Activated CD4-positive, CD25-positive, alpha-beta regulatory T cell treated with anti-CD3 and anti-CD28 coated beads, Interleukin-2, amount 50 U/mL, for 24 hours (primary cell): ENCODE measurements at regions not wholly inside any gene's neighbourhood (a gene's known extent, or its start where the extent isn't known, plus 50 kb on each side); places are given as distances from the start of the nearest gene placed in this dataset.
"Not testable (repeated sequence)": the region's sequence is repeated elsewhere in the genome, so short reads cannot be mapped to it uniquely, and the experiment has no call there.

ENCODE experiments used
- ATAC-seq, 2 donors: fragments of 150-1000 bp; cut with Tn5 transposase; one replicate each; pipeline ENCODE4 v1.10.0; 2021; ENCODE audit warnings: mild to moderate bottlenecking in 1 of 2, moderate library complexity in 1 of 2

DNA sequence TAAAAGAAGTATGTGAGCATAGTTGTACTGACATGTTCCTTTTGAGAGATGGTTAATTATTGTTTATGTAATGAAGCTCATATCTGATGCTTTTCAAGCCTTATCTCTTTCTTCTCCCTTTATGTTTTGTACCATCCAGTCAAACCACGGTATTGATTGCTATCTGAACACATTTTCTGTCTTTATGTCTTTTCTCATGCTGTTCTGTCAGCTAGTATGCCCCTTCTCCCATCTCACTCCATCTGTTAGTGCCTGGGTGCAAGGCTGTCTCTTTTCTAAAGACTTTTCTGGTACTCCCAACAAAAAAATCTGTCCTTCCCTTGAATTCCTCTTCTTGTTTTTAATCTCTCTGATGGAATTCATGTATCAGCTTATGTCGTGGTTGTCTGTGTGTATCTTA, 883.8 kb upstream of the IGFBP7 start:
- ATAC-seq, result no peak

DNA sequence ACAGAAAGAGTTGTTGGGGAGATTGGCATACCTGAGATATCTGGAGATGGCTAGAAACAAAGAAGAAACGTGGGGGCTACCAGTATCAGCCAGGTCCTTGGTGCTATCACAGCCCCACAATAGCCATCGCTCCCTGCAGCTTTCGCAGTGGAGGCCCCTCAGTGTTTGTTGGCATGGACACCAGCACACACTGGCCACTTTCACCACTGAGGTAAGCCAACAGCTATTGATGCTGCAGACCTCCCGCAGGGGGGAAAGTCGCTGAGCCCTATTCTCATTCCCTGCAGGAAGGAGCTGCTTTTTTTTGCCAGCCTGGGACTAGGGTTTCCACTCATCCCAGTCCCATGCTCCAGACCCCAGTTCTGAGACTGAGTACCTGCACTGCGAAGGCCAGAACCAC, 879.2 kb upstream of the IGFBP7 start:
- no peak for ATAC-seq

DNA sequence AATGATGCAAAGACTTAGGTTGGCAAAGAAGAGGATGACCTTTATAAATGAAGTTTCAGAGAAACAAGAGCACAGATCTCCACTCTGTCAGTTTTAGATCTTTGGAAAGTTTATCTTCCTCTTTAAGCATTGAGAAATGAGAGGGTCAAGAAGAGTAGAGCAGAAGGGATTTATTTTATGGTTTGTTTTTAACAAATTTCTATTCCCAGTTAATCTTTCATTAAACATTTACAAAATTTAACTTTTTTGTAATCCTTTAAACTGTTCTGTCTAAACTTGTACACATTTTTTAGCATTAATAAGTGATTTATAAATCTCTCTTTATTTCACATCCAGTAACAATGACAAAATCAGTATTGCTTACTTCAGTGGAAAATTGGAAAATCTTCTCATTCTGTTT, 875.0 kb upstream of the IGFBP7 start:
- ATAC-seq, result no peak

DNA sequence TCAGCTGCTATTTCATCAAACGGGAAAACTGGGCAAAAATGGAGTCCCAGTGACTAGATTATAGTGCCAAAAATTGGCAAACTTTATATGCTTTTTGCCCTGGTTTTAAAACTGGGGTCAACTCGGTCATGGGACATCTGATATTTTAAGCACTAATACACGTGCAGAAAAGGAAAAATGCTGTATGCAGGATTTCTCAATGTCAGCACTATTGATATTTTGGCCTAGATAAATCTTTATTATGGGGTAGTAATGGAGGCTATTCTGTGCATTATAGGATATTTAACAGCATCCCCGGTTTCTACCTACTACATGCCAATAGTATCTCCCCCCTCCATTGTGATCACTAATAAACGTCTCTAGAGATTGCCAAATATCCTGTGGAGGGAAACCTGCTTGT, 870.9 kb upstream of the IGFBP7 start:
- no peak for ATAC-seq

DNA sequence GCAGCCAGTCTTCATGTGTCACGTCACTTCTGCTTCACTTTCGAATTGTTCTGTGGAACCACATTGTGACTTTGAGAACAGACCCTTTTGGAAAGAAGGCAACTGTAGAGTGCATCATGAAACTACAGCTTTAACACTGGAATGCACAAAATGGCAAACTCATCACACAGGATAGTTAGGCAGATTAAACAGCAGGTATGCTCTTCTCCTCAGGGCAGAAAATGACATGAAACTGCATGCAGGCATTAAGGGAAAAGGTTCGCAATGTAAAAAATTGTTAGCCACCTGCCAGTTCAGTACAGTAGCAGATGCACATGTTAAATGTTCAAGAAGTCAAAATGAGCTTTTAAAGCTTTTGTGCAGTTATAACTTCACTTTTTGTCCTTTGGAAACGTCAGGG, 864.6 kb upstream of the IGFBP7 start:
- ATAC-seq, result no peak

DNA sequence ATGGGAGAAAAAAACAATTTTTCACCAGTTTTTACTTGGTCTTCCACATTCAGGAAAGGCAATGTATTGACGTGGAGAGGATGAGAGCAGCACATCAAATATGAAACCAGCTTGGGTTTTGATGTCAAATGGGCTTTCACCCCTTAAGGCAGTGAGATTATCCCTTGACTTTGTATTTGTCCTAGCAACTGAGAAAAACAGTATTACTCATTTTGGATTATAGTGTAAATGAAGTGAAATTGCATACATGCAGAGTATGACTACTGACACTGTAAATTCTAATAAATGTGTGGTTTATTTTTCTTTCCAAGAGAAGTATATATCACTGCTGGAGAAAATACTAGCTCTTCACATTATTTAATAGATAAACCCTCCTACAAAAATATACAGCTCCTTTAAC, 863.6 kb upstream of the IGFBP7 start:
- no peak for ATAC-seq

DNA sequence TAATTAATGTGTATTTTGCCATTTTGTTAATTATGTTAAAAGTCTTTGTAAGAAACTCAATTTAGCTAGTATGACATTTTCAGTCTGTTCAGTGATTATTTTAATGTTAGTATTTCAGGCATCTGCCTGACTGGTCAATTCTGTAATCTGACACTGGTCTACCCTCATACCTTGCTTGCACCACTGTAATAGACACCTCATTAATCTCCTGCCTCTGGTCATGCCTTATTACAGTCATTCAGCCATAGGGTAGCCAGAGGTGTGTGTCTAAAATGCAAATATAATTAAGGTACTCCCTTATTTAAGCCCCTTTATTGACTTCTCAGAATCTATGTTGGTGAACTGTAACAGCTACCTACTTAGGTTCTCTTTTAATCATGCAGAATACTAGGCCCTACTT, 861.1 kb upstream of the IGFBP7 start:
- ATAC-seq, result no peak

DNA sequence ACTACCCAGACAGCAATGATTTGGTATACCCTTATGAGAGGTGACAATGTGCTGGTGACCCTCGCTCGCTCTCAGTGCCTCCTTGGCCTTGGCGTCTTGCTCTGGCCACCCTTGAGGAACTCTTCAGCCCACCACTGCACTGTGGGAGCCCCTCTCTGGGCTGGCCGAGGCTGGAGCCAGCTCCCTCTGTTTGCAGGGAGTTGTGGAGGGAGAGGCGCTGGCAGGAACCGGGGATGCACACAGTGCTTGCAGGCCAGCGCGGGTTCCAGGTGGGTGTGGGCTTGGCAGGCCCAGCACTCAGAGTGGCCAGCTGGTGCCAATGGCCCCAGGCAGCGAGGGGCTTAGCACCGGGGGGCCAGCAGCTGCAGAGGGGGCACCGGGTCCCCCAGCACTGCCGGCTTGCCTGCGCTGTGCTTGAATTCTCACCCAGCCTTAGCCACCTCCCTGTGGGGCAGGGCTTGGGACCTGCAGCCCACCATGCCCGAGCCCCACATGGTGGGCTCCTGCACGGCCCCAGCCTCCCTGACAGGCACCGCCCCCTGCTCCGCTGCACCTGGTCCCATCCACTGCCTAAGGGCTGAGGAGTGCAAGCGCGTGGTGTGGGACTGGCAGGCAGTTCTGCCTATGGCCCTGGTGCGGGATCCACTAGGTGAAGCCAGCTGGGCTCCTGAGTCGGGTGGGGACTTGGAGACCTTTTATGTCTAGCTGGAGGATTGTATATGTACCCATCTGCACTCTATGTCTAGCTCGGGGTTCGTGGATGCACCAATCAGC, 857.0 kb upstream of the IGFBP7 start:
- no peak for ATAC-seq

DNA sequence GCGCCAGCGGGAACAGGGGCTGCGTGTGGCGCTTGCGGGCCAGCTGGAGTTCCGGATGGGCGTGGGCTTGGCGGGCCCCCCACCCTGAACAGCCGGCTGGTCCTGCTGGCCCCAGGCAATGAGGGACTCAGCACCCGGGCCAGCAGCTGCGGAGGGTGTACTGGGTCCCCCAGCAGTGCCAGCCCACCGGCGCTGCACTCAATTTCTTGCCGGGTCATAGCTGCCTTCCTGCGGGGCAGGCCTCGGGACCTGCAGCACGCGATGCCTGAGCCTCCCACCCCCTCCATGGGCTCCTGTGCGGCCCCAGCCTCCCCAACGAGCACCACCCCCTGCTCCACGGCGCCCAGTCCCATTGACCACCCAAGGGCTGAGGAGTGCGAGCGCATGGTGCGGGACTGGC, 855.2 kb upstream of the IGFBP7 start:
- not testable (repeated sequence) for ATAC-seq

DNA sequence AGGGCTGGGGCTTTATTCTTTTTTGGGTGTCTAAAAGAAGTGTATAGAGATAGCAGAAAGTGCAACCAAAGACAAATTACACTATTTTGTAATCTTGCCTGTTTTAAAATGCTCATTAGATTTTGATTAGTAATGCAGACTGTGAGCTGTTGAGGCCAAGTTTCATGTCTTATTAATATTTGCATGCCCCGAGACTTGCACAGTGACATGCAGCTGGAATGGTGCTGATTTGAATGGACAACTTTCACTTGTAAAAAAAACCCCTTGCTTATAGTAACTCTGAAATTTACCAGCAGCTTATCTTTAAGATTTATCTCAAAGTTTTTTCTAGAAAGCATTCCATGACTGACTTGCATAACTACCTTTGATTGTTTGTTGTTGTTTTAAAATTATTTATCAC, 835.1 kb upstream of the IGFBP7 start:
- ATAC-seq, result no peak

DNA sequence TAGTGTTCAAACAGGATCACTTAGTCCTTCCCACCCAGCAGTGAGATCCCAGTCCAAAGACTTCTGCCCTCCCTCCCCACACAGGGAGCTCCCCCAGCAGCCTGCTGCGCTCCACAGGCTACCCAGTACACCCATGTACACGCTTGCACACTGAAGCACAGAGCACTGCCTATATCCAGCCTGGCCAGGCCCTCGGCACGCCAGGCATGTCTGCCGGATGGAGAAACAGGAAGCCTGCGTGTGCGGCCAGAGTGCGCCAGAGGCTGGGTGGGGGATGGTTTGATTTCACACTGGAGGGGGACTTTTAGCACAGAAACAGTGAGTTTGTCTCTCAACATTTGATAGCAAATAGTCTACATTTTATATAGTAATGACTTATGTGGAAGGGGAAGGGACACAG, 833.5 kb upstream of the IGFBP7 start:
- no peak for ATAC-seq

DNA sequence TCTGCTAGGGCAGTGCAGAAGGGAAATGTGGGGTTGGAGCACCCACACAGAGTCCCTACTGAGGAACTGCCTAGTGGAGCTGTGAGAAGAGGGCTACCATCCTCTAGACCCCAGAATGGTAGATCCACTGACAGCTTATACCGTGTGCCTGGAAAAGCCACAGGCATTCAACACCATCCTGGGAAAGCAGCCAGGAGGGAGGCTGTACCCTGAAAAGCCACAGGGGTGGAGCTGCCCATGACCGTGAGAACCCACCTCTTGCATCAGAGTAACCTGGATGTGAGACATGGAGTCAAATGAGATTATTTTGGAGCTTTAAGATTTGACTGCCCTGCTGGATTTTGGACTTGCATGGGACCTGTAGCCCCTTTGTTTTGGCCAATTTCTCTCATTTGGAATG, 827.1 kb upstream of the IGFBP7 start:
- ATAC-seq, result not testable (repeated sequence)

DNA sequence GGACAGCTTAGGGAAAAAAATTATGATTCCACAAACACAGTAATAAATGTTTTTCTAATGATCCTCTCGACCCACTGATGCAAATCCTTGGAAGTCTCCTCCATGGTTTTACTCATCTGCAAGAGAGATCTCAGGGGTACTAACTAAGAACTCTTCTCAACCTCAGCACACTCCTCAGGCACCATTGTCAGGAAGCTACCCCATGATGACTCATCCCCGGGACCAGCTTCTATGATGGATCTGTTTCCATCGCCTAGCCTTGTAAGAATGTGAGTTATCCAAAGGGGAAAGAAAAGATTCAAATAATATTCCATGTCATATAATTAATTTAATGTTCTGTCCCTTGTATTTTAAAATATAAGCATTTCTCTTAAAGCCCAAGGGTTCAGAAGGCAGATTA, 816.1 kb upstream of the IGFBP7 start:
- ATAC-seq, result no peak

DNA sequence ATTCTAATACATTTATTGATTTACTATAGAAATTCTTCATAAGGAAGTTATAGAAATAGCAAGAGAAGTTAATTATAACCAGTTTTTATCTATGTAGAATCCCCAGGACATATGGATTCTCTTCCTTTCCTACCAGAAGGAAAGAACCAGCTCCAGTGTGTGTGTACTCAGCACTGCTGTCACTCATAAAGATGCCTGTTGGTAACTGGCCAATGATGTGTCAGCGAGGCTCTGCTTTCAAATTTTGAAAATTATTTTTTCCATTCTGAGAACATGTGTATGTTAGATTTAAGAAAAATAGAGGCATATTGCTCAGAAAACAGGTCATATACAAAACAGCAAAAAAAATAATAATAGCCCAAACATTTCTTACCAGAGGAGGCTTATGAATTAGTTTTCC, 814.8 kb upstream of the IGFBP7 start:
- no peak for ATAC-seq

DNA sequence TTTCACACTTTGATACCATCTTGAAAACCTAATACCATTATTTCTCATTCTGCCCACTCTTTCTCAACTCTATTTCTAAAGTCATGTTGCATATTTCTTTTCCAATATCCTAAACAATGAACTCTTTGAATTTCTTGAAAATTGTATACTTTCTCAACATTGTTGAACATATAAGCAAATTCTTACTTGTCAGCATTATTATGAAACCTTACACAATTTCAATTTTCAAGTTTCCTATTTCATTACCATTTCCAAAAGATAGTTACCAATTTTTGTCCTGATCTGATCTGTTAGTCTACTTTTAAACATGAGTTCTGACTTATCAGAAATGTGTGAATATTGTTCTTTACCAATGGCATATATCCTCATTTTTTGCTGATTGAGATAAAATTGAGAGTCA, 806.3 kb upstream of the IGFBP7 start:
- no peak for ATAC-seq

DNA sequence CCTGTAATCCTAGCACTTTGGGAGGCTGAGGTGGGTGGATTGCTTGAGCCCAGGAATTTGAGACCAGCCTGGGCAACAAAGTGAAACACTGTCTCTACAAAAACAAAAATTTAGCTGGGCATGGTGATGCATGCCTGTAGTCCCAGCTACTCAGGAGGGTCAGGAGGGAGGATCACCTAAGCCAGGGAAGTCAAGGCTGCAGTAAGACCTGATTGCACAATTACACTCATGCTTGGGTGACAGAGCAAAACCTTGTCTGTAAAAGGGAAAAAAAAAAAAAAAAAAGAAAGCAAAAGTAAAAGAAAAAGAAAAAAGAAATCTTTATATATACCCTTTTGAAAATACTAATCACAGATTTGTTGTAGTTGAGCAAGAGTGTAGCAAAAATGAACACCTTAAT, 801.0 kb upstream of the IGFBP7 start:
- ATAC-seq, result no peak

DNA sequence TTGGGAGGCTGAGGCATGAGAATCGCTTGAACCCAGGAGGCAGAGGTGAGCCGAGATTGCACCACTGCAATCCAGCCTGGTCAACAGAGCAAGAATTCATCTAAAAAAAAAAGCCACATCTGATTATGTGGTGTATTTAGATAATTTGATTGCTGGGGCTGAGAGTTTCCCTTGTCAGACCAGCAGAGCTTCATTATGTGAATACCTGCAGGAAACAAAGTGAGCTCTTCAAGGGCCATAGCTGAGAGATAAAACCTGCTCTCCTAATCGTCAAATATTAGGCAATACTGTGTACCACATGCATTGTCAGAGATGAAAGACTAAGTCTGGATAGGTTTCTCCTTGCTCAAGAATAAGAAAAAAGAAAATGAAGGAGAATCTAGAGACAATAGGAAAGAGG, 800.0 kb upstream of the IGFBP7 start:
- ATAC-seq, result no peak

DNA sequence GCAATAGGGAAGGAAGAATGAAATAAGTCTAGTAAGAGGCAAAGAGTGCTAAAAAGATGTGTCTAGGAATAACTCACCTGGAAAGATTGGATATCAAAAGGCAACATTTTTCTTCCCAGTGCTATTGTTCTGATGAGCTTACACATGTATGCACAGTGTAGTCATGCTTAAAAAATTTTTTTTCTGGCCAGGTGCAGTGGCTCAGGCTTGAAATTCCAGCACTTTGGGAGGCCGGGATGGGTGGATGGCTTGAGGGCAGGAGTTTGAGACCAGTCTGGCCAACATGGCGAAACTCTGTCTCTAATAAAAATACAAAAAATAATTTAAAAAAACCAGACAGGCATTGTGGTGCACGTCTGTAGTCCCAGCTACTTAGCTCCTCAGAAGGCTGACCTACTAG, 795.8 kb upstream of the IGFBP7 start:
- ATAC-seq, result no peak

DNA sequence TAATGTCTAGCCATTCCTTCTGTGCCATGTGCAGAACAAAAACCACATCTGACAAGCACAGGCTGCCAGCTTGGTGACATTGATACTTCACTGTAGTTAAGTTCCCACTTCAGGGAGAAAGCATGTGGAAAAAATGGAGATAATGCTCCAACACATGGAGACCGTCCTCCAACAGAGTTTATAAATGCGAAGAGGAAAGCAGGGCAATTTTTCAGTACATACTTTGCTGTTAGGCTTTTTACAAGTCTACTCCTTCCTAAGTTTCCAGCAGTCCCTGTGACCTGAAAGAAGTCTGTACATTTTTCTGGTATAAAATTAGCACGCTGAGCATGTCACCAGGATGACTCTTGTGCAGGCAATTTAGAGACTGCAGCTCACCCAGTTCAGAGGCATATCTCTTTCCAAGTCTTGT, 766.9 kb upstream of the IGFBP7 start:
- no peak for ATAC-seq

DNA sequence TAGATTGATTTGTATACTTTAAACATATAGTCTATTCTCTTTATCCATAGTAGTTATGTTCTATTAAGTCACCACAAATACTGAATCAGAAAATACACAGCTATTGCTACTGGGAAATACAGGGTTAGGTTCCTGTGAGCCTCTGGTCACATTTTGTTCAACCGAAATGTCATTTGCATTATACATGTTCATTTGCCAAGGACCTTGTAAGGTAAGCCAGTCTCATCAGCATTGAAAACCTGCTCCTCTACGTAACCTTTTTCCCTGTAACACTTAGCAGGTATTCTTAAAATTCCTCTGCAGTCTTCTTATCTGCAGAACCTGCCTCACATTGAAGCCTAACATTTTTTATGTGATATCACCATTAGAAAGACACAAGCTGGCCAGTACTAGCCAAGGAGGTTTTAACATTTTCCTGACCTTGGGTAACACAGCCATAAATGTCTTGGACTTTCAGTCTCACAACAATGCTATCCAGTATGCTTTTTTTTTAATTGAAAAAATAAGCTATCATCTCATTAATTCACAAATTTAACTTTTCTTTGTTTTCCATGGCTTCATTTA, 765.7 kb upstream of the IGFBP7 start:
- ATAC-seq, result no peak

DNA sequence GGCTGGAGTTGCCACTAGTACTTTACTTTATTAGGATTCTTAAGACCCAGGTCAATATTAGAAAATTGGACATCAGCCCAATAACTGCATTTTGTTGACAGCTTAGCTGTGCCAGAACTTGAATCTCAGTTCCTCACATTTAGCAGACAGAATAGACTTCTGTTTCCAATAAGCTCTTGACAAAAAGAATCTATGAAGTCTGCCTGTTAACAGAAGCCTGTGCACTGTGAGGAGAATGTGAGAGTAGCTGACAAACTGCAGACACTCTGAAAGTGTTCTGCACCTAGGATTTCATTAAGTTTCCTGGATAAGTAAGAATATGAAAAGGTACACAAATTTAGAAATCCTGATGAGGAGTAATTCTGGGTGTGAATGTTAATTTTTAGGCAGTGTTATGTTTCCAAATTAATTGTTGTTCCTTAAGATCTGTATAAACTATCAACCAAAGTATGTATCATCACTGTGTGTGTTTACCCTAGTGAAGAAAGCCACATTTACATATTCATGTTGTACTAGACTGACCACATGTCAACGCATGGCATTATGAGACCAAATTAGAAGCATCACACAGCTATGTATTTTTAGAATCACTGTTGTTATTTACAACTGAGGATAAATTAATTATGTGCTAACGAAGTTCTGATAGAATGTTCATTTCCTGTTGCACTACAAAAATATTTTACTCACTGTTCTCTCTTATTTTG, 756.4 kb upstream of the IGFBP7 start:
- ATAC-seq, result no peak

DNA sequence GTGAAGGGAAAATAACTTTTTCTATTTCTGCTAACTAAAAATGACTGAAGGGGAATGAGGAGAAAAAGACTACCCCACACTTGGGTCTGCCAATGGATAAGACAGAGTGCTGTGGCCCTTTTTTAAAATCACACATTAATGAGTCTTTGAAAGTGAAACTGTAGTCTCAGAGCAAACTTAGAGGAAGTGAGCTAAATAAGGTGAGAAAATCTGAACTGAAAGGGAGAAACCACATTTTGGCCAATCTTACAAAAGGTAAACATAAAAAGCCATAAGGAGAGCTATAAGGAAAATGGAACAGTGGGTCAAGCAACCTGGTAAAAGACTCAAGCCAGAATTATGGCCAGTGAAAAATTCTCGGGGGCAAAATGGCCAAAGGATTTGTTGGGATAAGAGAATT, 755.1 kb upstream of the IGFBP7 start:
- no peak for ATAC-seq

DNA sequence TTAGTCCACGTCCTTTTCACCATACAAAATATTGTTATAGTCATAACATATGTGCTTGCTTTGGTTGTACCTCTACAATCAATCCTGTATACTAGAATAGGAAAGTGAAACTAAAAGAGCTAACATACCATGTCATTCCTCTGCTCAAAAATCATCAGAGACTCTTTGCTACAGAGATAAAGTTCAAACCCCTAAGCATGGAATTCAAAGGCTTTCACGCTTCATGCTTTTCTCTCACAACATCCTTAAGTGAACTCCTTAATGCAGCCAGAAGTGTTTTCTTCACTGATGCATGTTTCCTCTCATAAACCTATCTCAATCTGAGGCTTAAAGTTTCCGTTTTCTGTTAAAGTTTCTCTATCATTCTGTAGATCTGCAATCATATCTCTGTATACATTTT, 744.6 kb upstream of the IGFBP7 start:
- no peak for ATAC-seq

DNA sequence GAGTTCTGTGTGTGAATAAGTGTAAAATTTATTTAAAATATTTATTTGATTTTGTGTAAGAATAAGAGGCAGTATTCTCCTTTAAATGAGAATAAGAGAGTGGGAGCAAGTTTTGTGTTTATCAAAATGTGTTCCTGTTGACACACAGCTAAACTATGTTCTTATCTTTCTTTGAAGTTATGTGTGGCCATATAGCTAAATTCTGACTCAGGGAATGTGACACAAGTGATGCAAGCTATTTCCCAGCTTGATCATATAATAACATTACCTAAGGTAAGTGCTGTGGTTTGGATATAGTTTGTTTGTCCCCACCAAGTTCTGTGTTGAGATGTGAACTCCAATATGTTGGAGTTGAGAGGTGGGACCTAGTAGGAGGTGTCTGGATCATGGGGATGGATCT, 740.0 kb upstream of the IGFBP7 start:
- ATAC-seq, result no peak
